ENCODE measurements at regions not wholly inside any gene's neighbourhood (a gene's known extent, or its start where the extent isn't known, plus 50 kb on each side); places are given as distances from the start of the nearest gene placed in this dataset.
A peak's percentile ranks its signal among the peaks of the same experiment; 100 is the strongest.

- TF ChIP-seq, protein P1, sequence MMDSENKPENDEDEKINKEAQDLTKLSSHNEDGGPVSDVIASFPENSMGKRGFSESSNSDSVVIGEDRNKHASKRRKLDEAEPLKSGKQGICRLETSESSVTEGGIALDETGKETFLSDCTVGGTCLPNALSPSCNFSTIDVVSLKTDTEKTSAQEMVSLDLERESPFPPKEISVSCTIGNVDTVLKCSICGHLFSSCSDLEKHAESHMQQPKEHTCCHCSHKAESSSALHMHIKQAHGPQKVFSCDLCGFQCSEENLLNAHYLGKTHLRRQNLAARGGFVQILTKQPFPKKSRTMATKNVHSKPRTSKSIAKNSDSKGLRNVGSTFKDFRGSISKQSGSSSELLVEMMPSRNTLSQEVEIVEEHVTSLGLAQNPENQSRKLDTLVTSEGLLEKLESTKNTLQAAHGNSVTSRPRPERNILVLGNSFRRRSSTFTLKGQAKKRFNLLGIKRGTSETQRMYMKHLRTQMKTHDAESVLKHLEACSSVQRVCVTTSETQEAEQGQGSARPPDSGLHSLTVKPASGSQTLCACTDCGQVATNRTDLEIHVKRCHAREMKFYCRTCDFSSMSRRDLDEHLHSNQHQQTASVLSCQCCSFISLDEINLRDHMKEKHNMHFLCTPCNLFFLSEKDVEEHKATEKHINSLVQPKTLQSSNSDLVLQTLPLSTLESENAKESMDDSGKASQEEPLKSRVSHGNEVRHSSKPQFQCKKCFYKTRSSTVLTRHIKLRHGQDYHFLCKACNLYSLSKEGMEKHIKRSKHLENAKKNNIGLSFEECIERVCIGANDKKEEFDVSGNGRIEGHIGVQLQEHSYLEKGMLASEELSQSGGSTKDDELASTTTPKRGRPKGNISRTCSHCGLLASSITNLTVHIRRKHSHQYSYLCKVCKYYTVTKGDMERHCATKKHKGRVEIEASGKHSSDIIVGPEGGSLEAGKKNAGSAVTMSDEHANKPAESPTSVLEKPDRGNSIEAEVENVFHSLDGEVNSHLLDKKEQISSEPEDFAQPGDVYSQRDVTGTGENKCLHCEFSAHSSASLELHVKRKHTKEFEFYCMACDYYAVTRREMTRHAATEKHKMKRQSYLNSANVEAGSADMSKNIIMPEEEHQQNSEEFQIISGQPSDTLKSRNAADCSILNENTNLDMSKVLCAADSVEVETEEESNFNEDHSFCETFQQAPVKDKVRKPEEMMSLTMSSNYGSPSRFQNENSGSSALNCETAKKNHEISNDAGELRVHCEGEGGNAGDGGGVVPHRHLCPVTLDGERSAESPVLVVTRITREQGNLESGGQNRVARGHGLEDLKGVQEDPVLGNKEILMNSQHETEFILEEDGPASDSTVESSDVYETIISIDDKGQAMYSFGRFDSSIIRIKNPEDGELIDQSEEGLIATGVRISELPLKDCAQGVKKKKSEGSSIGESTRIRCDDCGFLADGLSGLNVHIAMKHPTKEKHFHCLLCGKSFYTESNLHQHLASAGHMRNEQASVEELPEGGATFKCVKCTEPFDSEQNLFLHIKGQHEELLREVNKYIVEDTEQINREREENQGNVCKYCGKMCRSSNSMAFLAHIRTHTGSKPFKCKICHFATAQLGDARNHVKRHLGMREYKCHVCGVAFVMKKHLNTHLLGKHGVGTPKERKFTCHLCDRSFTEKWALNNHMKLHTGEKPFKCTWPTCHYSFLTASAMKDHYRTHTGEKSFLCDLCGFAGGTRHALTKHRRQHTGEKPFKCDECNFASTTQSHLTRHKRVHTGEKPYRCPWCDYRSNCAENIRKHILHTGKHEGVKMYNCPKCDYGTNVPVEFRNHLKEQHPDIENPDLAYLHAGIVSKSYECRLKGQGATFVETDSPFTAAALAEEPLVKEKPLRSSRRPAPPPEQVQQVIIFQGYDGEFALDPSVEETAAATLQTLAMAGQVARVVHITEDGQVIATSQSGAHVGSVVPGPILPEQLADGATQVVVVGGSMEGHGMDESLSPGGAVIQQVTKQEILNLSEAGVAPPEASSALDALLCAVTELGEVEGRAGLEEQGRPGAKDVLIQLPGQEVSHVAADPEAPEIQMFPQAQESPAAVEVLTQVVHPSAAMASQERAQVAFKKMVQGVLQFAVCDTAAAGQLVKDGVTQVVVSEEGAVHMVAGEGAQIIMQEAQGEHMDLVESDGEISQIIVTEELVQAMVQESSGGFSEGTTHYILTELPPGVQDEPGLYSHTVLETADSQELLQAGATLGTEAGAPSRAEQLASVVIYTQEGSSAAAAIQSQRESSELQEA (IDR thresholded peaks at IDR 0.05; ENCODE audit: low read depth) = no peak
- TF ChIP-seq ZNF740 (CRISPR knock-in tag; IDR thresholded peaks at IDR 0.05) = no peak
- no peak for TF ChIP-seq ZNF740 (tag; IDR thresholded peaks at IDR 0.05)
- TF ChIP-seq NRF1 (conservative IDR thresholded peaks at IDR 0.05 in 1 of 2, IDR thresholded peaks at IDR 0.05 in 1 of 2) = no peak
- TF ChIP-seq PRPF4 (IDR thresholded peaks at IDR 0.05; ENCODE audit: insufficient read depth, low read depth, low read length, poor library complexity, severe bottlenecking) = no peak
- TF ChIP-seq MTA1 (IDR thresholded peaks at IDR 0.05; ENCODE audit: borderline replicate concordance) = no peak
- TF ChIP-seq C11orf30 (IDR thresholded peaks at IDR 0.05; ENCODE audit: low read depth) = peak; percentile 82
- no peak for TF ChIP-seq KDM5B (IDR thresholded peaks at IDR 0.05; ENCODE audit: insufficient replicate concordance, low read depth, low read length)
- TF ChIP-seq XRCC3 (IDR thresholded peaks at IDR 0.05) = no peak
- no peak for TF ChIP-seq ARNT (IDR thresholded peaks at IDR 0.05)
- no peak for TF ChIP-seq PBX2 (CRISPR knock-in tag; IDR thresholded peaks at IDR 0.05; ENCODE audit: low read depth)
- peak; percentile 42 for TF ChIP-seq PBX2 (tag; conservative IDR thresholded peaks at IDR 0.05; ENCODE audit: low read depth)
- TF ChIP-seq ZKSCAN1 (IDR thresholded peaks at IDR 0.05; ENCODE audit: low read depth, low read length) = no peak
- TF ChIP-seq HDAC2 (IDR thresholded peaks at IDR 0.05) = no peak
- no peak for TF ChIP-seq NFRKB (IDR thresholded peaks at IDR 0.05; ENCODE audit: low read depth)
- TF ChIP-seq ZFX (CRISPR knock-in tag; IDR thresholded peaks at IDR 0.05) = peak; percentile 52
- TF ChIP-seq ZNF217 (CRISPR knock-in tag; IDR thresholded peaks at IDR 0.05) = no peak
These were observed 1157.9 kb downstream of the TAF11L14 start (continued) for GRCh38 chr5:18792145-18792544.
